Calu3 (cell line): ENCODE measurements at regions not wholly inside any gene's neighbourhood (a gene's known extent, or its start where the extent isn't known, plus 50 kb on each side); places are given as distances from the start of the nearest gene placed in this dataset.

ENCODE experiments used
- BruUV-seq: library from RNA; stranded (reverse); fragments of 400-500 nt; replicated peaks from 2 replicates; lab custom pipeline; 2021; lab: Mats Ljungman, UMichigan
- CTCF ChIA-PET: fragments of 300-600 bp; sonication (Branson Sonifier 250); formaldehyde crosslinking; loops from one replicate; lab custom pipeline; 2022; ENCODE audit warnings: antibody characterized with exemption; lab: Charles Lee
- DNase-seq: peaks from one replicate; pipeline ENCODE4 v3.0.0; 2022
- H3K27ac Mint-ChIP-seq: one replicate; pipeline ENCODE4 v1.8.0; 2022; ENCODE audit warnings: mixed read lengths; ENCODE audit not compliant: unreplicated experiment
- H3K27me3 Mint-ChIP-seq: one replicate; pipeline ENCODE4 v1.8.0; 2022; ENCODE audit warnings: mixed read lengths; ENCODE audit not compliant: unreplicated experiment
- H3K36me3 Mint-ChIP-seq: one replicate; pipeline ENCODE4 v1.8.0; 2022; ENCODE audit warnings: mild to moderate bottlenecking, moderate library complexity, mixed read lengths; ENCODE audit not compliant: insufficient read depth, unreplicated experiment
- H3K4me1 Mint-ChIP-seq: one replicate; pipeline ENCODE4 v1.8.0; 2022; ENCODE audit warnings: mild to moderate bottlenecking, low read depth, mixed read lengths; ENCODE audit not compliant: unreplicated experiment
- H3K4me3 Mint-ChIP-seq: one replicate; pipeline ENCODE4 v1.8.0; 2022; ENCODE audit warnings: mild to moderate bottlenecking, low read depth, moderate library complexity, mixed read lengths; ENCODE audit not compliant: unreplicated experiment
- H3K9me3 Mint-ChIP-seq: one replicate; pipeline ENCODE4 v1.8.0; 2022; ENCODE audit warnings: low read depth, mixed read lengths; ENCODE audit not compliant: unreplicated experiment
- CTCF ChIP-seq: fragments of 200-600 bp; IDR thresholded peaks from one replicate; pipeline ENCODE4 v1.8.0; 2022; ENCODE audit warnings: antibody characterized with exemption; ENCODE audit not compliant: unreplicated experiment
- intact Hi-C: fragments of 100-400 bp; cut with micrococcal nuclease; formaldehyde crosslinking; loops from one replicate; pipeline ENCODE4 v1.10.0; 2022; ENCODE audit not compliant: unreplicated experiment

GRCh38 chr14:62076368-62076767, 314.1 kb downstream of the SNAPC1 start:
- TF ChIP-seq CTCF: no peak
- Mint-ChIP-seq H3K36me3 (no peaks in the 10 kb centered on the region), H3K27ac (no peak overlapping the region), H3K4me3 (no peak overlapping the region), H3K27me3 (no peaks in the 10 kb centered on the region), H3K4me1 (no peaks in the 10 kb centered on the region), H3K9me3 (no peaks in the 10 kb centered on the region)
- no TSS peak for BruUV-seq
- DNase-seq: no peak
- CTCF ChIA-PET: no interaction called here
- intact Hi-C loops: no loop called here

GRCh38 chr14:62076825-62077605, 314.8 kb downstream of the SNAPC1 start:
- no peak for TF ChIP-seq CTCF
- intact Hi-C loops: no loop called here
- Mint-ChIP-seq H3K9me3 (no peaks in the 10 kb centered on the region), H3K27ac (no peak overlapping the region), H3K27me3 (no peaks in the 10 kb centered on the region), H3K36me3 (no peaks in the 10 kb centered on the region), H3K4me1 (no peaks in the 10 kb centered on the region), H3K4me3 (no peak overlapping the region)
- DNase-seq: no peak
- CTCF ChIA-PET: interaction anchor here (0.6 to 0.7 kb wide), 2 partner anchors 77 to 99 kb away, joined by 3 read pairs; no protein-coding TSS in a partner anchor
- BruUV-seq: no TSS peak

- no peaks in the 10 kb centered on the region for H3K36me3 Mint-ChIP-seq
- BruUV-seq: no TSS peak
- H3K4me1 Mint-ChIP-seq: no peaks in the 10 kb centered on the region
- no peak overlapping the region for H3K4me3 Mint-ChIP-seq
- no peak overlapping the region for H3K27ac Mint-ChIP-seq
- no peaks in the 10 kb centered on the region for H3K27me3 Mint-ChIP-seq
- no peak for DNase-seq
- H3K9me3 Mint-ChIP-seq: no peaks in the 10 kb centered on the region
- intact Hi-C loops: no loop called here
- CTCF ChIA-PET: interaction anchor here (0.6 to 0.7 kb wide), 2 partner anchors 78 to 98 kb away, joined by 3 read pairs; no protein-coding TSS in a partner anchor
- no peak for TF ChIP-seq CTCF
These were observed 315.5 kb downstream of the SNAPC1 start for GRCh38 chr14:62077676-62078261.

GRCh38 chr14:62079038-62079437, 316.8 kb downstream of the SNAPC1 start:
- no peak overlapping the region for H3K27ac Mint-ChIP-seq
- DNase-seq: no peak
- CTCF ChIA-PET: no interaction called here
- H3K9me3 Mint-ChIP-seq: no peaks in the 10 kb centered on the region
- H3K36me3 Mint-ChIP-seq: no peaks in the 10 kb centered on the region
- H3K4me3 Mint-ChIP-seq: no peak overlapping the region
- H3K4me1 Mint-ChIP-seq: no peaks in the 10 kb centered on the region
- H3K27me3 Mint-ChIP-seq: no peaks in the 10 kb centered on the region
- BruUV-seq: no TSS peak
- no peak for TF ChIP-seq CTCF
- intact Hi-C loops: no loop called here
